H1 (cell line): ENCODE measurements at regions not wholly inside any gene's neighbourhood (a gene's known extent, or its start where the extent isn't known, plus 50 kb on each side); places are given as distances from the start of the nearest gene placed in this dataset.

Source experiments
- CTCF ChIA-PET: fragments of 300-600 bp; sonication (Branson Sonifier 250); formaldehyde crosslinking; loops from one replicate; lab custom pipeline; 2021; ENCODE audit not compliant: partially characterized antibody; lab: Charles Lee
- POLR2A ChIA-PET: fragments of 300-600 bp; sonication (Branson Sonifier 250); formaldehyde crosslinking; loops from one replicate; lab custom pipeline; 2021; ENCODE audit warnings: inconsistent platforms; ENCODE audit not compliant: partially characterized antibody; lab: Charles Lee
- DNase-seq, 2 experiments: peaks; one replicate each; pipeline versions ENCODE4 v3.0.0 to v3.0.0-alpha.2; 2010 to 2022; ENCODE audit warnings: low spot score in 2 of 2, low read depth in 1 of 2, mixed read lengths in 1 of 2
- FAIRE-seq: peaks from 2 replicates; lab custom pipeline; 2011; peaks lifted over from hg19 to GRCh38; lab: Jason Lieb, UNC
- H2AFZ ChIP-seq: 2 replicates; pipeline ENCODE4 v1.8.1; 2012; ENCODE audit warnings: low read length, inconsistent platforms
- H2AK5ac ChIP-seq: 2 replicates; pipeline ENCODE4 v1.6.1; 2013; ENCODE audit warnings: low read depth, low read length
- H2BK120ac ChIP-seq: replicated peaks from 2 replicates; pipeline ENCODE3; 2013; ENCODE audit warnings: low read depth, low read length, inconsistent platforms
- H2BK12ac ChIP-seq: 2 replicates; pipeline ENCODE4 v1.6.1; 2013; ENCODE audit warnings: low read depth, low read length
- H2BK15ac ChIP-seq: 2 replicates; pipeline ENCODE4 v1.6.1; 2013; ENCODE audit warnings: low read length
- H2BK20ac ChIP-seq: 2 replicates; pipeline ENCODE4 v1.6.1; 2013; ENCODE audit warnings: low read length
- H2BK5ac ChIP-seq: 2 replicates; pipeline ENCODE4 v1.6.1; 2013; ENCODE audit warnings: low read depth, low read length
- H3K14ac ChIP-seq: 2 replicates; pipeline ENCODE4 v1.6.1; 2013; ENCODE audit warnings: inconsistent platforms; ENCODE audit not compliant: insufficient read length
- H3K18ac ChIP-seq: 2 replicates; pipeline ENCODE4 v1.6.1; 2013; ENCODE audit warnings: low read length; ENCODE audit errors: extremely low read depth
- H3K23ac ChIP-seq: 2 replicates; pipeline ENCODE4 v1.6.1; 2013; ENCODE audit warnings: inconsistent platforms; ENCODE audit not compliant: insufficient read length
- H3K23me2 ChIP-seq: 2 replicates; pipeline ENCODE4 v1.6.1; 2013; ENCODE audit warnings: low read depth, low read length
- H3K27ac ChIP-seq: 2 replicates; pipeline ENCODE4 v1.6.1; 2011; ENCODE audit warnings: low read depth, low read length, inconsistent platforms
- H3K27me3 ChIP-seq, 4 experiments: replicated peaks in 1 of 4; 1 replicate in 1 of 4; 2 replicates in 3 of 4; pipeline versions ENCODE4 v1.6.1 to v1.8.1; 2011 to 2013; ENCODE audit warnings: low read length in 3 of 4, mild to moderate bottlenecking in 3 of 4, inconsistent platforms in 2 of 4, mixed read lengths in 2 of 4, moderate library complexity in 1 of 4; ENCODE audit not compliant: control insufficient read depth in 3 of 4, insufficient read depth in 3 of 4; ENCODE audit errors: extremely low read depth in 1 of 4
- H3K36me3 ChIP-seq, 4 experiments: 2 replicates each; pipeline versions ENCODE4 v1.6.1 to v1.8.1; 2011 to 2013; ENCODE audit warnings: mild to moderate bottlenecking in 4 of 4, low read length in 3 of 4, moderate library complexity in 2 of 4, control low read depth in 1 of 4, inconsistent platforms in 1 of 4; ENCODE audit not compliant: insufficient read depth in 4 of 4, control insufficient read depth in 2 of 4
- H3K4ac ChIP-seq: replicated peaks from 2 replicates; pipeline ENCODE3; 2013; ENCODE audit warnings: low read length, low read depth, mixed read lengths, inconsistent platforms; ENCODE audit not compliant: insufficient read length
- H3K4me1 ChIP-seq, 4 experiments: replicated peaks in 1 of 4; 1 replicate in 1 of 4; 2 replicates in 3 of 4; pipeline versions ENCODE4 v1.6.1 to v1.8.1; 2011 to 2013; ENCODE audit warnings: low read length in 3 of 4, inconsistent platforms in 2 of 4, mixed read lengths in 1 of 4; ENCODE audit not compliant: insufficient read depth in 4 of 4, control insufficient read depth in 3 of 4
- H3K4me2 ChIP-seq, 2 experiments: 2 replicates each; pipeline versions ENCODE4 v1.6.1 to v1.8.1; 2011 to 2013; ENCODE audit warnings: low read depth in 2 of 2, low read length in 2 of 2, control low read depth in 1 of 2, inconsistent platforms in 1 of 2, mild to moderate bottlenecking in 1 of 2; ENCODE audit not compliant: insufficient read depth in 1 of 2
- H3K4me3 ChIP-seq, 4 experiments: fragments of 200-600, 300-600 bp in 1 of 4; sonication (generic), shearing (Covaris generic), sonication (Bioruptor Twin) in 1 of 4; 2 replicates each; pipeline versions ENCODE4 v1.5.1 to v1.8.1; 2011 to 2016; ENCODE audit warnings: low read length in 4 of 4, low read depth in 3 of 4, control low read depth in 2 of 4, inconsistent platforms in 2 of 4, mild to moderate bottlenecking in 2 of 4, mixed read lengths in 1 of 4, moderate library complexity in 1 of 4; ENCODE audit not compliant: insufficient read depth in 2 of 4; ENCODE audit errors: extremely low read depth in 1 of 4
- H3K56ac ChIP-seq: replicated peaks from 2 replicates; pipeline ENCODE3; 2013; ENCODE audit warnings: low read depth, mild to moderate bottlenecking, mixed read lengths, low read length, inconsistent platforms; ENCODE audit not compliant: insufficient read length
- H3K79me1 ChIP-seq: 2 replicates; pipeline ENCODE4 v1.6.1; 2013; ENCODE audit warnings: low read depth, low read length, control low read depth
- H3K79me2 ChIP-seq, 2 experiments: 2 replicates each; pipeline versions ENCODE4 v1.6.1 to v1.8.1; 2012 to 2013; ENCODE audit warnings: low read length in 2 of 2, mild to moderate bottlenecking in 2 of 2, inconsistent platforms in 1 of 2; ENCODE audit not compliant: insufficient read depth in 2 of 2, control insufficient read depth in 1 of 2
- H3K9ac ChIP-seq, 4 experiments: replicated peaks in 1 of 4; 1 replicate in 1 of 4; 2 replicates in 3 of 4; pipeline versions ENCODE4 v1.6.1 to v1.8.1; 2011 to 2013; ENCODE audit warnings: low read depth in 3 of 4, low read length in 3 of 4, control low read depth in 2 of 4, mild to moderate bottlenecking in 2 of 4, moderate library complexity in 2 of 4, inconsistent platforms in 1 of 4; ENCODE audit errors: extremely low read depth in 1 of 4
- H3K9me3 ChIP-seq, 2 experiments: 2 replicates each; pipeline versions ENCODE4 v1.6.1 to v1.8.1; 2012 to 2013; ENCODE audit warnings: mild to moderate bottlenecking in 2 of 2, moderate library complexity in 2 of 2, control low read depth in 1 of 2, inconsistent platforms in 1 of 2, low read depth in 1 of 2, low read length in 1 of 2, mixed read lengths in 1 of 2; ENCODE audit not compliant: insufficient read depth in 2 of 2
- H4K20me1 ChIP-seq, 2 experiments: replicated peaks in 1 of 2; 2 replicates each; pipeline versions ENCODE3 to v1.8.1; 2011 to 2013; ENCODE audit warnings: inconsistent platforms in 2 of 2, low read length in 2 of 2, mild to moderate bottlenecking in 1 of 2; ENCODE audit not compliant: insufficient read depth in 2 of 2, control insufficient read depth in 1 of 2
- H4K5ac ChIP-seq: 2 replicates; pipeline ENCODE4 v1.6.1; 2013; ENCODE audit warnings: low read length, low read depth, mixed read lengths, inconsistent platforms; ENCODE audit not compliant: insufficient read length
- H4K8ac ChIP-seq: 2 replicates; pipeline ENCODE4 v1.8.0; 2013; ENCODE audit warnings: mild to moderate bottlenecking, moderate library complexity, low read length, inconsistent platforms; ENCODE audit not compliant: insufficient read depth; ENCODE audit errors: extremely low read depth
- H4K91ac ChIP-seq: replicated peaks from 2 replicates; pipeline ENCODE3; 2013; ENCODE audit warnings: low read length, mixed read lengths, inconsistent platforms; ENCODE audit not compliant: insufficient read length
- ASH2L ChIP-seq: fragments of 200-600, 300-600 bp; sonication (generic); IDR thresholded peaks from one replicate; pipeline ENCODE4 v1.7.1; 2017; ENCODE audit warnings: low read length
- CBX5 ChIP-seq: fragments of 300-800, 300-1000 bp; sonication (generic); IDR thresholded peaks from 2 replicates; pipeline ENCODE4 v1.7.1; 2016; ENCODE audit warnings: antibody characterized with exemption, low read length, low read depth
- EZH2 ChIP-seq: fragments of 200-600 bp; sonication (generic); IDR thresholded peaks from 2 replicates; pipeline ENCODE4 v1.7.1; 2012; ENCODE audit warnings: low read depth, mild to moderate bottlenecking, moderate library complexity, low read length, inconsistent platforms; ENCODE audit not compliant: severe bottlenecking
- GTF2F1 ChIP-seq: IDR thresholded peaks from 2 replicates; pipeline ENCODE4 v1.6.1; 2012; ENCODE audit warnings: low read depth, low read length, improper control_type of control experiment, borderline replicate concordance
- JUN ChIP-seq: IDR thresholded peaks from 2 replicates; pipeline ENCODE4 v1.6.1; 2011; ENCODE audit warnings: low read depth, mild to moderate bottlenecking, improper control_type of control experiment, low read length
- KDM4A ChIP-seq: IDR thresholded peaks from one replicate; pipeline ENCODE4 v1.7.1; 2012; ENCODE audit warnings: low read depth, mild to moderate bottlenecking, moderate library complexity, low read length, inconsistent platforms; ENCODE audit not compliant: severe bottlenecking
- RFX5 ChIP-seq: IDR thresholded peaks from 2 replicates; pipeline ENCODE4 v1.6.1; 2011; ENCODE audit warnings: low read depth, low read length, improper control_type of control experiment, borderline replicate concordance
- RXRA ChIP-seq: IDR thresholded peaks from 2 replicates; pipeline ENCODE4 v1.6.1; 2011; ENCODE audit warnings: low read depth, mild to moderate bottlenecking, low read length, moderate library complexity; ENCODE audit not compliant: insufficient read depth
- SIRT6 ChIP-seq: IDR thresholded peaks from one replicate; pipeline ENCODE4 v1.7.1; 2012; ENCODE audit warnings: low read length, inconsistent platforms
- SIX5 ChIP-seq: IDR thresholded peaks from 2 replicates; pipeline ENCODE4 v1.6.1; 2011; ENCODE audit warnings: mild to moderate bottlenecking, low read depth, low read length
- SP1 ChIP-seq: IDR thresholded peaks from 2 replicates; pipeline ENCODE4 v1.6.1; 2011; ENCODE audit warnings: low read depth, low read length
- SRF ChIP-seq: IDR thresholded peaks from 2 replicates; pipeline ENCODE4 v1.6.1; 2011; ENCODE audit warnings: mild to moderate bottlenecking, low read depth, low read length, moderate library complexity
- TAF1 ChIP-seq: IDR thresholded peaks from 2 replicates; pipeline ENCODE4 v1.6.1; 2011; ENCODE audit warnings: mild to moderate bottlenecking, low read depth, low read length
- TBP ChIP-seq: IDR thresholded peaks from 2 replicates; pipeline ENCODE4 v1.6.1; 2011; ENCODE audit warnings: low read depth, low read length, improper control_type of control experiment
- WGBS, 2 experiments: shearing (Covaris generic) in 1 of 2; methylation state at CpG; one replicate each; pipeline versions ENCODE4 v1.1.6 to v1.1.7; 2013 to 2015; ENCODE audit warnings: low lambda C conversion rate in 2 of 2, mixed read lengths in 2 of 2, inconsistent platforms in 1 of 2, low coverage in 1 of 2, missing lambda C conversion rate in 1 of 2; ENCODE audit not compliant: insufficient replicate concordance in 2 of 2, insufficient coverage in 1 of 2, insufficient read length in 1 of 2; ENCODE audit errors: extremely low coverage in 1 of 2, missing lambda C conversion rate in 1 of 2; 5-methylcytosine and 5-hydroxymethylcytosine counted together
- TF ChIP-seq, protein P1 (sequence below): IDR thresholded peaks from 2 replicates; pipeline ENCODE4 v1.6.1; 2012; ENCODE audit warnings: inconsistent platforms

- Histone ChIP-seq H2BK5ac (no peak overlapping the region), H3K9ac (no peak overlapping the region), H3K23ac (no peak overlapping the region), H3K18ac (no peak overlapping the region), H4K8ac (no peak overlapping the region), H3K14ac (no peak overlapping the region), H4K5ac (no peak overlapping the region), H2BK120ac (no peak overlapping the region), H2BK20ac (no peak overlapping the region), H3K9me3 (no peaks in the 10 kb centered on the region), H3K56ac (no peak overlapping the region), H3K79me1 (no peaks in the 10 kb centered on the region; the same call in 1 of the 2 replicates), H4K91ac (no peak overlapping the region), H3K4me1 (peaks cover 0 to 2% (median under 1%) of the 10 kb centered on the region in 4 experiments; a peak in 1 of 7 replicates), H3K23me2 (no peaks in the 10 kb centered on the region), H2BK15ac (no peak overlapping the region), H3K4me3 (no peak overlapping the region), H2BK12ac (no peak overlapping the region), H2AK5ac (no peak overlapping the region), H2AFZ (no peak overlapping the region), H3K4ac (no peak overlapping the region), H3K27me3 (no peaks in the 10 kb centered on the region), H3K4me2 (no peak overlapping the region), H3K27ac (no peak overlapping the region), H4K20me1 (no peaks in the 10 kb centered on the region), H3K79me2 (no peaks in the 10 kb centered on the region), H3K36me3 (no peaks in the 10 kb centered on the region)
- ChIA-PET POLR2A (no interaction called here), CTCF (interaction anchor here (0.5 kb wide), 1 partner anchor 155 kb away, joined by 3 read pairs; no protein-coding TSS in a partner anchor)
- TF ChIP-seq JUN (no peak), RFX5 (no peak), SIX5 (no peak), SRF (no peak), GTF2F1 (no peak), RXRA (no peak), EZH2 (no peak), KDM4A (no peak), ASH2L (no peak), SP1 (no peak), TBP (no peak), CBX5 (no peak), TAF1 (no peak), SIRT6 (no peak)
- TF ChIP-seq, protein P1, sequence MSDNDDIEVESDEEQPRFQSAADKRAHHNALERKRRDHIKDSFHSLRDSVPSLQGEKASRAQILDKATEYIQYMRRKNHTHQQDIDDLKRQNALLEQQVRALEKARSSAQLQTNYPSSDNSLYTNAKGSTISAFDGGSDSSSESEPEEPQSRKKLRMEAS, result no peak
- DNase-seq (no peak), FAIRE-seq (no peak)
- WGBS, 2 experiments, result 66% methylated on average over 2 of the region's 2 CpGs; no CpG with 5 or more reads in 1 of the 2 experiments
Measured at GRCh38 chr12:97848051-97848450, 385.4 kb downstream of the RMST start.
